ENCODE measurements at regions not wholly inside any gene's neighbourhood (a gene's known extent, or its start where the extent isn't known, plus 50 kb on each side); places are given as distances from the start of the nearest gene placed in this dataset.
"Not testable (repeated sequence)": the region's sequence is repeated elsewhere in the genome, so short reads cannot be mapped to it uniquely, and the experiment has no call there.

GRCh38 chrY:26491507-26491906, 869.6 kb downstream of the CDY1 start:
- H3K36me3 Mint-ChIP-seq; H3K4me1 Mint-ChIP-seq; ATAC-seq (ENCODE audit: low read depth in 2 of 2); DNase-seq; H3K27me3 Mint-ChIP-seq; H3K27ac Mint-ChIP-seq; H3K9me3 Mint-ChIP-seq; H3K4me3 Mint-ChIP-seq: not testable (repeated sequence)

GRCh38 chrY:26521436-26521835, 899.5 kb downstream of the CDY1 start:
- not testable (repeated sequence) for H3K4me3 Mint-ChIP-seq, DNase-seq, H3K27me3 Mint-ChIP-seq, H3K4me1 Mint-ChIP-seq, H3K36me3 Mint-ChIP-seq, H3K27ac Mint-ChIP-seq, H3K9me3 Mint-ChIP-seq
- ATAC-seq (ENCODE audit: low read depth in 2 of 2) = peak; percentile 40

DNA sequence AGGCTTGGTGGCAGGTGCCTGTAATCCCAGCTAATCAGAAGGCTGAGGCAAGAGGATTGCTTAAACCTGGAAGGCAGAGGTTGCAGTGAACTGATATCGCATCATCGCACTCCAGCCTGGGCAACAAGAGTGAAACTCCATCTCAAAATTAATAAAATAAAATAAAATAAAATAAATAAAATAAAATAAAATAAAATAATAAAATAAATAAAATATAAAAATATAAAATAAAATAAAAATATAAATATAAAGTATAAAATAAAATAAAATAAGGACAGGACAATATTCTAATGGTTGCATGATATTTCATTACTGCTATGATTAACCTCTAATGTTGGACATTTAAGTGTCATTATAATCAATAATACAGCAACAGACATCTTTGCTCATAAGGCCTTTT, 933.1 kb downstream of the CDY1 start:
- Mint-ChIP-seq H3K9me3 (no peaks in the 10 kb centered on the region), H3K4me3 (no peak overlapping the region), H3K27me3 (no peaks in the 10 kb centered on the region), H3K4me1 (no peaks in the 10 kb centered on the region), H3K27ac (no peak overlapping the region), H3K36me3 (no peaks in the 10 kb centered on the region)
- no peak for DNase-seq
- ATAC-seq (ENCODE audit: low read depth in 2 of 2) = no peak

DNA sequence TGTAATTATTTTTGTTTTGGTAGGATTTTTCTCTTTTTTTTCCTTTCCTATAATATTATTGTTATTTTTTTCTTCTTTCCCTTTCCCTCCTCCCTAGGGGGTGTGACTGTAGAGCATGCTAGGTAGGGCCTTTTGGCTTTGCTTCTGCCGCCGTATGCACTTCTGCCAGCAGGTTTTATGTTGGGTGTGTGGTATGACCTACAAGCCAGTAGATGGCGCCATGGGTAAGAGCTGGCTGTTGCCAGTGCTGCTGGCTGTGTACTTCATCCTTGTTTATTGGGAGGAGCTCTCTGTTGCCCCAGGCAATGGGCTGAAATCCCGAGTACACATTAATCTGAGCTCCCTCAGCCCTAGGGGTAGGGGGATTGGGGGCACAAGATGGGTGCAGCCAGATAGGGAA, 941.1 kb downstream of the CDY1 start:
- not testable (repeated sequence) for H3K36me3 Mint-ChIP-seq; H3K4me1 Mint-ChIP-seq; H3K9me3 Mint-ChIP-seq; H3K27me3 Mint-ChIP-seq; H3K4me3 Mint-ChIP-seq; DNase-seq; ATAC-seq (ENCODE audit: low read depth in 2 of 2); H3K27ac Mint-ChIP-seq

All from naive B cell (primary cell).